HUES6 (cell line): ENCODE measurements at regions not wholly inside any gene's neighbourhood (a gene's known extent, or its start where the extent isn't known, plus 50 kb on each side); places are given as distances from the start of the nearest gene placed in this dataset.
"Not testable (repeated sequence)": the region's sequence is repeated elsewhere in the genome, so short reads cannot be mapped to it uniquely, and the experiment has no call there.

Source experiments
- H3K27ac ChIP-seq: 2 replicates; pipeline ENCODE4 v1.7.0; 2013; ENCODE audit warnings: low read depth, mild to moderate bottlenecking, low read length, inconsistent platforms
- H3K27me3 ChIP-seq: 2 replicates; pipeline ENCODE4 v1.6.1; 2013; ENCODE audit warnings: low read length; ENCODE audit not compliant: control insufficient read depth, insufficient read depth
- H3K36me3 ChIP-seq: 2 replicates; pipeline ENCODE4 v1.6.1; 2013; ENCODE audit warnings: low read length; ENCODE audit not compliant: control insufficient read depth, insufficient read depth
- H3K4me1 ChIP-seq: 2 replicates; pipeline ENCODE4 v1.6.1; 2013; ENCODE audit warnings: low read length; ENCODE audit not compliant: control insufficient read depth, insufficient read depth
- H3K4me3 ChIP-seq: 2 replicates; pipeline ENCODE4 v1.5.1; 2013; ENCODE audit warnings: low read depth, low read length
- H3K9ac ChIP-seq: one replicate; pipeline ENCODE4 v1.6.1; 2013; ENCODE audit warnings: mild to moderate bottlenecking, low read length
- H3K9me3 ChIP-seq: 2 replicates; pipeline ENCODE4 v1.6.1; 2013; ENCODE audit warnings: low read depth, low read length; ENCODE audit not compliant: control insufficient read depth, insufficient read depth

GRCh38 chr2:235421618-235422017 lies 72.2 kb upstream of the AGAP1 start:
- peaks cover 10% of the 10 kb centered on the region; the same call in 1 of the 2 replicates for H3K9me3 ChIP-seq
- no peaks in the 10 kb centered on the region for H3K27me3 ChIP-seq
- no peak overlapping the region for H3K9ac ChIP-seq

DNA sequence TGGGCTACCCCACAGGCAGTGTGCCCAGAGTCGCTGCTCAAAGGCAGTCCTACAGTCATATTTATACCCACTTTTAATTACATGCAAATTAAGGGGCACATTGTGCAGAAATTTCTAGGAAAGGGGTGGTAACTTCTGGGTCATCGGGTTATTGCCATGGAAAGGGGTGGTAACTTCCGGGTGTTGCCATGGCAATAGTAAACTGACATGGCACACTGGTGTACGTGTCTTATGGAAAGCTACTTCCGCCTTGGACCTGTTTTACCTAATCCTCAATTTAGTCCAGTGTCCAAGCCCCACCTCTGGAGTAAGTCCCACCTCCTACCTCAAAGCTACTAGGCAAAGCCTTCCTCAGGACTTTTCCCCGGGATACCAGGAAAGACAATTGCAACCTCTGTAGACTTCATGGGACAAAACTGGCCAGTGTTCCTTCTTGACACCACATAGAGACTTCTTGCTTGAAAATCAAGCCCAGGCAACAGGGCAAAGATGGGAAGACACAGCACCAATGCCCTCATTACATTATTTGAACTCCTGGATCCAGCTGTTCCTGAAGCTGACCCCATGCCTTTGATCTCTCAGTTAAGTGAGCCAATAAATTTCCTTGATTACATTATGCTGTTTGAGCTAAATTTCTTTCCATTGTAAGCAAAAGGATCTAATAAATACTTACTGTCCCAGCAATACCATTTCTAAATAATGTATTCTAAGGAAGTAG lies 63.3 kb upstream of the AGAP1 start:
- Histone ChIP-seq H3K9me3 (no peaks in the 10 kb centered on the region), H3K4me3 (no peak overlapping the region), H3K9ac (no peak overlapping the region), H3K4me1 (no peaks in the 10 kb centered on the region), H3K36me3 (no peaks in the 10 kb centered on the region), H3K27ac (no peak overlapping the region), H3K27me3 (no peaks in the 10 kb centered on the region)

More at GRCh38 chr2:235421618-235422017, 72.2 kb upstream of the AGAP1 start:
- Histone ChIP-seq H3K4me1 (peaks cover 3% of the 10 kb centered on the region; the same call in 1 of the 2 replicates), H3K27ac (no peak overlapping the region), H3K4me3 (no peak overlapping the region), H3K36me3 (no peaks in the 10 kb centered on the region)

GRCh38 chr2:235432741-235433520 lies 60.9 kb upstream of the AGAP1 start:
- Histone ChIP-seq H3K27me3 (no peaks in the 10 kb centered on the region), H3K9ac (no peak overlapping the region), H3K27ac (no peak overlapping the region), H3K9me3 (no peaks in the 10 kb centered on the region), H3K4me1 (no peaks in the 10 kb centered on the region), H3K4me3 (no peak overlapping the region), H3K36me3 (no peaks in the 10 kb centered on the region)

- Histone ChIP-seq H3K4me1 (no peaks in the 10 kb centered on the region), H3K9ac (no peak overlapping the region), H3K4me3 (no peak overlapping the region), H3K9me3 (no peaks in the 10 kb centered on the region), H3K27ac (no peak overlapping the region), H3K27me3 (no peaks in the 10 kb centered on the region), H3K36me3 (no peaks in the 10 kb centered on the region)
Observed at GRCh38 chr2:235433860-235434259, 60.0 kb upstream of the AGAP1 start.

GRCh38 chr2:235439959-235440662 lies 53.7 kb upstream of the AGAP1 start:
- Histone ChIP-seq H3K4me1 (no peaks in the 10 kb centered on the region), H3K27ac (no peak overlapping the region), H3K9ac (no peak overlapping the region), H3K9me3 (peaks cover 14% of the 10 kb centered on the region; the same call in 1 of the 2 replicates), H3K27me3 (no peaks in the 10 kb centered on the region), H3K36me3 (no peaks in the 10 kb centered on the region), H3K4me3 (no peak overlapping the region)

DNA sequence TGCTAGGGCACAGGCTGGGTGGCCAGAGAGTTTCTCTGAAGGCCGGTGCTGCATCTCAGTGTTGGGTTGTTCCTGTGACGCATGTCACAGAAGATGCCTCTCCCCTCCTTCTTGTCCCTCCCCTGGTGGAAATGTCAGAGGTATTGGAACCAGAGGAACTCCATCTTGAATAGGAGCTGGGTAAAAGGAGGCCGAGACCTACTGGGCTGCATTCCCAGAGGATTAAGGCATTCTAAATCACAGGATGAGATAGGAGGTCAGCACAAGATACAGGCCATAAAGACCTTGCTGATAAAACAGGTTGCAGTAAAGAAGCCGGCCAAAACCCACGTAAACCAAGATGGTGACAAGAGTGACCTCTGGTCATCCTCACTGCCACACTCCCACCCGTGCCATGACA lies 50.3 kb upstream of the AGAP1 start:
- not testable (repeated sequence) for H3K27me3 ChIP-seq, H3K4me1 ChIP-seq, H3K36me3 ChIP-seq, H3K9ac ChIP-seq, H3K4me3 ChIP-seq, H3K27ac ChIP-seq
- peaks cover 14% of the 10 kb centered on the region; the same call in 1 of the 2 replicates for H3K9me3 ChIP-seq
